ENCODE measurements at regions not wholly inside any gene's neighbourhood (a gene's known extent, or its start where the extent isn't known, plus 50 kb on each side); places are given as distances from the start of the nearest gene placed in this dataset.
"Not testable (repeated sequence)": the region's sequence is repeated elsewhere in the genome, so short reads cannot be mapped to it uniquely, and the experiment has no call there.

DNA sequence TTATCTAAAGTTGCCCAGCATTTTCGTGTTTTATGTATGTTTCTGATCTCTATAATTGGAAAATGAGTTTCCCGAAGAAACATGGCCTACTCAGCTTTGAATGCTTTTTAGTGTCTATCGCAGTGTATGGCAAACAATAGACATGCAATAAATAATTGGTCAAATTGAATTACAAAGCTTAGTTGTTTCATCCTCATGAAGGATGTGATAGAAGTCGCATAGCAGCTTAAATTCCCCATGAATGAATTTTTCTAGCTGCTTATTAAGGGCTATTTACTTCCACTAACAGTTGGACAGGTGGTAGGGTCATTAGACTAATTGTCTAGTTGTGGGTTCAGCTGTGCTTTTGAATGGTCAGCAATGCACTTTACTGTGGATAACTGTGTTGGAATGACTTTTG, 467.3 kb upstream of the MBL2 start:
- H3K36me3 Mint-ChIP-seq: no peaks in the 10 kb centered on the region
- no peak for DNase-seq
- no peak overlapping the region for H3K4me3 Mint-ChIP-seq
- no peak overlapping the region for H3K27ac Mint-ChIP-seq
- CTCF ChIA-PET: no interaction called here
- H3K27me3 Mint-ChIP-seq: no peaks in the 10 kb centered on the region
- no peaks in the 10 kb centered on the region for H3K4me1 Mint-ChIP-seq
- peaks cover 2% of the 10 kb centered on the region for H3K9me3 Mint-ChIP-seq

DNA sequence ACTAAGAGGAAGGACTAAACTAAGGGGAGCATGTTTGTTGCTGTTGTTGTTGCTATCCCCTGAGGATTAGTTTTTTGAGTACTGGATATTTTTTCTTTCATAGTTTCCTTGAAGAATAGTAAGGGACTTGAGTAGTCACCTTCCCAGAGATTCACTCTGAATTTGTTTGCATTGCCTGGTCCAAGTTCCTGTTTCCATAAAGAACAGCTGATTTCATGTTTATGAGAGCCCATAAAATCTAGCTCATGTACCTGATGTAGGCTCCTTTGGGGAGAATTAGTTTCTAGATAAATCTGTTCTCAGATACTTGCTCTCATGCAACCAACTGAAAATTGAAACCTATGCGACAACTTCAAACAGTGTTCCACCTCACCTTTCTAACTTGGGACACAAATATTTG, 464.4 kb upstream of the MBL2 start:
- Mint-ChIP-seq H3K4me3 (no peak overlapping the region), H3K36me3 (no peaks in the 10 kb centered on the region), H3K27ac (no peak overlapping the region), H3K9me3 (peaks cover 6% of the 10 kb centered on the region), H3K4me1 (no peaks in the 10 kb centered on the region), H3K27me3 (no peaks in the 10 kb centered on the region)
- no peak for DNase-seq
- CTCF ChIA-PET: no interaction called here

DNA sequence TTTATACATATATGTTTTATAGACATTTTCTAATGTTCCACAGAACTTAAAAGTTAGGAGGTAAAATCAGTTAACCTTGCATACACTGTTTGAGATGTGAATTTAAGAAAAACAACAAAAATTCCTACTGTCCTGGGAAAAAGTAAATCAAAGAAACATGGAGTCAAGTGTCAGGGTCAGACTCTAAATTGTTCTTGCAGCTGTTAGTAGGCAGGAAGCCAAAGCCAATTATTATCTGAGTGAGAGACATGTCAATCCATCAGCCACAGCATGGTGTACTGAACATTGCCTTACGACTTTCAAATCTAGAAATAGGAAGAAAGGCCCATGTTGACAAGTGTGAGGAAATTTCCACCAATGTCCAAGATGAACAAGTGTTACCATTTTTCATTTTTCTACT, 461.2 kb upstream of the MBL2 start:
- Mint-ChIP-seq H3K9me3 (peaks cover 6% of the 10 kb centered on the region), H3K27me3 (no peaks in the 10 kb centered on the region), H3K27ac (no peak overlapping the region), H3K4me1 (no peaks in the 10 kb centered on the region), H3K36me3 (no peaks in the 10 kb centered on the region), H3K4me3 (no peak overlapping the region)
- DNase-seq: no peak
- CTCF ChIA-PET: no interaction called here

DNA sequence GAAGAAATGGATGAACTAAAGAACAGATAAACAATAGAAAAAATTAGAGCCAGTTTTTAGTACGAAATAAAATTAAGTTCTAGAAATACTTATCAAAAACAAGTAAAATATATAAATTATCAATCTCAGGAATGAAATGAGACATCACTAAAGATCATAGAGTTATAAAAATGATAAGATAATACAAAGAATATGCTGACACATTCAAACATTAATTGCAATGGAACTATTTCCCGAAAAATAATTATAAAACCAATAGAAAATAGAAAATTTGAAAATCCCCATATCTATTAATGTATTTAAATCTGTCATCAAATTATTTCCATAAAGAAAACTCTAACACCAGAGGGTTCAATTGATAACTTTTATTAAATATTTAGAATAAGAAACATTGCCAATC, 458.1 kb upstream of the MBL2 start:
- Mint-ChIP-seq H3K4me3 (no peak overlapping the region), H3K4me1 (no peaks in the 10 kb centered on the region), H3K27ac (no peak overlapping the region), H3K27me3 (no peaks in the 10 kb centered on the region), H3K9me3 (peaks cover 6% of the 10 kb centered on the region), H3K36me3 (no peaks in the 10 kb centered on the region)
- no peak for DNase-seq
- CTCF ChIA-PET: no interaction called here

DNA sequence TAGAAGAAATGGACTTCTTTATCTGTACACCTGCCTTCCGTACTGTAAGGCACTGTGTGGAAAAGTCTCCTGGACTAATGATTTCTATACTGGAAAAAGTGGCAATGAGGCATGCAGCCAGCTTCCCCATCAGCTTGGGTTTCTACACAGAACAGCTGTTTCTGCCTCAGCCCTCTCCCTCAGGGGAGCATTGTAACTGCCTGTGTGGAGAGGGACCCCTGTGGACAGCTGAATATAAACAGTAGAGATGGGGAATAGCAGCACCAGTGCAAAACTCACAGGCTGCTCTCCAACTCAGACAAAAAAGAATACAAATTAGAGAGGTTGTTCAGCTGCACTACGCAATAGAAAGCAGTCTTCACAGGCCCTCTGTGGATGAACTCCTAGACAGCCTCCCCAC, 451.3 kb upstream of the MBL2 start:
- Mint-ChIP-seq H3K36me3 (no peaks in the 10 kb centered on the region), H3K4me3 (no peak overlapping the region), H3K27me3 (no peaks in the 10 kb centered on the region), H3K9me3 (peaks cover 3% of the 10 kb centered on the region), H3K27ac (no peak overlapping the region), H3K4me1 (no peaks in the 10 kb centered on the region)
- CTCF ChIA-PET: no interaction called here
- DNase-seq: no peak

DNA sequence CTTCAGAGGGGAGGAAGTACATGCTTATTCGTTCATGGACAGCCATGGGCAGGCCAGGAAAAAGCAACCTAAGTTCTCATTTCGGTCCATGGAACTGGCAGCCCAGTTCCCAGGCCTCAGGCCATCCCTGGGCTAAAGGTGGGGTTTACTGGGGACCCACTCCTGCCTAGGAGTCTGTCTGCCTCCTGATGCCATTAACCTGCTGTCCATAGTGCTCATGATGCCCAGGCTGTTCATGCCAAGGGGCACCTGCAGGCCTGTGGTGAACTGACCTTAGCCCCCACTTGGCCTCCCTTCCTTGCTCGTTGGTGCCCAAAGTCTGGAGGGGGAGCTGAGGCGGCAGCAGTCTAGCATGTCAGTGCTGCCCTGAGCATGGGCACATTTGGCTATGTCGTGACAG, 450.2 kb upstream of the MBL2 start:
- Mint-ChIP-seq H3K4me3 (no peak overlapping the region), H3K4me1 (no peaks in the 10 kb centered on the region), H3K27me3 (no peaks in the 10 kb centered on the region), H3K27ac (no peak overlapping the region), H3K9me3 (peaks cover 3% of the 10 kb centered on the region), H3K36me3 (no peaks in the 10 kb centered on the region)
- no peak for DNase-seq
- CTCF ChIA-PET: no interaction called here

DNA sequence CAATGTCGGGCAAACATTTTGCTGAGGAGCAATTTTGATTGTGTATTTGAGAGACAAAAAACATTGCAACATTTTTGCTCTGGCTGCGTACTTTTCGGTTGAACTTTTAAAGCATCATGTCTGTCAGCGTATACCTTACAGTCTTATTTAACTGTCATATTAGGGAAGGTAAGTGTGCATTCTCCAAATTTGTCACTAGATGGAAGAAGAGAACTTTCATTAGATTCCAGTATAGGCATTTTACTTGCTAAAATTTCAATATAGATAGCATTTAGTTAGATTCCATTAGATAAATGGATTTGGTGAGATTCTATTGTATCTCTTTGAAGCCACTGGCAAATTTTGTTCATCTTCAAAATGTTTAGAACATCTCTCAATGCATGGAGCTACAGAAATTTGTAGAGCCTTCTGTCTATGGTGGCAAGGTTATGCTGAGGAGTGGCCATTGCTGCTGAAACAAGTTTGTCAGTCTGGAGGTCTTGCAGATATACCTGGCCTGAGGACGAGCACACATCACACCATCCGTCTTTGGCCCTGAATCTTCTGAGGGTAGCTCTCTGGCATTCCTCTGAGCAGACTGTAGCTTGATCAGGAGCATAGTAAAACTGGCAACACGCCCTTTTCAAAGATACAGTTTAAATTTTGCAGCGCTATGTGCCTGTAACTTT, 437.5 kb upstream of the MBL2 start:
- no peaks in the 10 kb centered on the region for H3K4me1 Mint-ChIP-seq
- CTCF ChIA-PET: no interaction called here
- H3K9me3 Mint-ChIP-seq: peaks cover 6% of the 10 kb centered on the region
- no peak for DNase-seq
- no peak overlapping the region for H3K4me3 Mint-ChIP-seq
- H3K27me3 Mint-ChIP-seq: no peaks in the 10 kb centered on the region
- no peaks in the 10 kb centered on the region for H3K36me3 Mint-ChIP-seq
- H3K27ac Mint-ChIP-seq: no peak overlapping the region

DNA sequence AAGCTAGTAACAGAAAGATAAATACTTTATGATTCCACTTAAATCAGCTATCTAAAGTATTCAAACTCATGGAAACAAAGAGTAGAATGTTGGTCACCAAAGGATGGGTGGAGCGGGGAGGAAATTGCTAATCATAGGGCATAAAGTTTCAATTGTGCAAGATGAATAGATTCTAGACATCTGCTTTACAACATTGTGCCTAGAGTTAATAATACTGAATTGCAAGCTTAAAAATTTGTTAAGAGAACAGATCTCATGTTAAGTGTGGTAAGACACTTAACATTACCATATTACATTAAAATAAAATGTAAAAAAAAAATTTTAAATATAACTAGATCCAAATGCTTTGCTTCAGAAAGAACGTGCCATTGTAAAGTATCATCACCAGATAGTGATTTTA, 411.1 kb upstream of the MBL2 start:
- no peaks in the 10 kb centered on the region for H3K36me3 Mint-ChIP-seq
- no peaks in the 10 kb centered on the region for H3K4me1 Mint-ChIP-seq
- DNase-seq: no peak
- H3K27ac Mint-ChIP-seq: no peak overlapping the region
- H3K4me3 Mint-ChIP-seq: no peak overlapping the region
- peaks cover 19% of the 10 kb centered on the region for H3K9me3 Mint-ChIP-seq
- CTCF ChIA-PET: no interaction called here
- H3K27me3 Mint-ChIP-seq: no peaks in the 10 kb centered on the region

DNA sequence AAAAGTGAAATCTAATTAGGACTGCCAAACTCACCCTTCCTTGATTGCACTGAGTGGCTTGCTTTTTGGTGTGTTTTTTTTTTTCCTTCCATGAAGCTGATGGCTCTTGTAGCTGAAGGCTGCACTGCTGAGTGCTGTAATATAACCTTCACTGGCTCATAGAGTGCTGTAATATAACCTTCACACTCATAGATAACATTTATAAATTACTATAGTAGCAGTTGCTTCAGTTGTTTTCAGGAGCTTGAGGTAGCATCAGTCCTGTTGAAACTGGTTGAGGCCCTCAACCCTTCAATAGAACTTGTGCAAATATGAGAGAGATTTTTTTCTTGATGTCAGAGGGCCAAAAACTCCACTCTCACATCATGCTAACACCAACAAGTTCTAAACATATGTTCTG, 404.9 kb upstream of the MBL2 start:
- Mint-ChIP-seq H3K4me1 (no peaks in the 10 kb centered on the region), H3K4me3 (no peak overlapping the region), H3K27ac (no peak overlapping the region), H3K9me3 (peaks cover 7% of the 10 kb centered on the region), H3K36me3 (no peaks in the 10 kb centered on the region), H3K27me3 (no peaks in the 10 kb centered on the region)
- CTCF ChIA-PET: no interaction called here
- DNase-seq: no peak

DNA sequence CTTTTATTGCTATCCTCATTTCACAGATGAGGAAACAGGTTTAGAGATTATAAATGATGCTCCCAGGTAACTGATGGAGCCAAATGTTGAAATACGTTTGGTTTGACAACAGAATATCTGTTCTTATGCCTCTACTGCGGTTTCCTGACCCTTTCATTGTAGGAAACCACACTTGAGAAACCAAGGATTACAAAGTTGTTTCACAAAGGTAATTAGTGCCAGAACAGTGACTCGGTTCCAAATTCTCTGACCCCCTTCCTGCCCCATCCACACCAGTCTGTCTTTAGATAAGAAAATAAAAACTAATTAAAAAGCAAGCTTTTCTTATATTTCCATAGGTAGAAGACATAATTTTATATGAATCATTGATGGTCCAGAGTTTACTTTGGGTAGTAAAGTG, 393.7 kb upstream of the MBL2 start:
- Mint-ChIP-seq H3K27ac (no peak overlapping the region), H3K36me3 (no peaks in the 10 kb centered on the region)
- no peak for DNase-seq

DNA sequence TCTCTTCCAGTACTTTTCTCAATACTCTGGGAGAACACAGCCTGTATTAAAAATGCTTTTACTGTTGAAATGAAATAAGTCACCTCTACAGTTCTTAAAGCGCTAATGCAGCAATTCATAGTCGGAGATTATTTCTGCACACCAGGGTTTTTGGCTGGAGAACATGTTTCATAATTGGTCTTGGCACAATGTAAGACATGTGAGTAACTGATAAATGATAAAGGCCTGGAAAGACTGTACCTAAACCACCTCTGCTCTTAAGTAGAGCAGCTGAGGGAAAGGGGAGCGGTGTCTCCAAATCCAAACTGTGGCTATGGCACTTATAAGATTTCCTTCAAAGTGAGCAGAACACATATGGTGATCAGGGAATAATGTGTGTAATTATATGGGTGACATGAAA, 390.3 kb upstream of the MBL2 start:
- Mint-ChIP-seq H3K9me3 (peaks cover 9% of the 10 kb centered on the region), H3K36me3 (no peaks in the 10 kb centered on the region), H3K27ac (no peak overlapping the region), H3K4me1 (no peaks in the 10 kb centered on the region), H3K4me3 (no peak overlapping the region), H3K27me3 (no peaks in the 10 kb centered on the region)
- CTCF ChIA-PET: no interaction called here
- DNase-seq: no peak

More for the DNA sequence above, 393.7 kb upstream of the MBL2 start:
- CTCF ChIA-PET: no interaction called here
- Mint-ChIP-seq H3K9me3 (peaks cover 6% of the 10 kb centered on the region), H3K4me3 (no peak overlapping the region), H3K27me3 (no peaks in the 10 kb centered on the region), H3K4me1 (no peaks in the 10 kb centered on the region)

DNA sequence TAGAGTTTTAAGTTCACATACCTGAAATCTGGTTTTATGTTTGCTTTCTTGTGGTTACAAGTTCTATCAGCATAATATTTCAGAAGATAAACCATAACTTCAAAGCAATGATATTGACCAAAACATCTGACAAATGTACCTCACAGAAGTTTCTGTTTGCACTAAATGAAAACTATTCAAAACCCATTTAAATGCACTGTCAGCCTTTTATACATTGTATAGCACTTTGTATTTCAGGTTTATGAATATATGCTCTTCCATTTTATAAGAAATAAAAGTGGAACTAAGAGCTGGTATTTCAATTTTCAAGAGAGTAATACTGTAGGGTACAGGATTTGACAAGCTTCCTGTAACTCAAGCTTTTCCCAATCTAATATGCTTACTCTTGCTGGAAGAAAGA, 388.6 kb upstream of the MBL2 start:
- no peak overlapping the region for H3K4me3 Mint-ChIP-seq
- no peaks in the 10 kb centered on the region for H3K36me3 Mint-ChIP-seq
- no peak for DNase-seq
- H3K4me1 Mint-ChIP-seq: no peaks in the 10 kb centered on the region
- H3K9me3 Mint-ChIP-seq: peaks cover 9% of the 10 kb centered on the region
- CTCF ChIA-PET: no interaction called here
- no peaks in the 10 kb centered on the region for H3K27me3 Mint-ChIP-seq
- H3K27ac Mint-ChIP-seq: no peak overlapping the region

DNA sequence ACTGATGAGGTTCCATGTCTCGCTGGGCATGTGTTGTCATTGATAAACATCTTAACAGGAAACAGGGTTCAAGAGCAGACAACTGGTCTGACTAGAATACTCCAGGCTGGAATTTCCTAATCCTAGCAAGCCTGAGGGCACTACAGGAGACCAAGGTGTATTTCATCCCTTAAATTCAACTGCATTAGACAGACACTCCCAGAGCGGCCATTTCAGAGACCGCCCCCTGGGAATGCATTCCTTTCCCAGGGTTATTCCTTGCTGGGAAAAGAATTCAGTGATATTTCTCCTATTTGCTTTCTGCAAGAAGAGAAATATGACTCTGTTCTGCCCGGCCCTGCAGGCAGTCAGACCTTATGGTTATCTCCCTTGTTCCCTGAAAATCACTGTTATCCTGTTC, 383.1 kb upstream of the MBL2 start:
- CTCF ChIA-PET, DNase-seq, H3K27me3 Mint-ChIP-seq, H3K27ac Mint-ChIP-seq, H3K9me3 Mint-ChIP-seq, H3K4me3 Mint-ChIP-seq, H3K36me3 Mint-ChIP-seq, H3K4me1 Mint-ChIP-seq: not testable (repeated sequence)

DNA sequence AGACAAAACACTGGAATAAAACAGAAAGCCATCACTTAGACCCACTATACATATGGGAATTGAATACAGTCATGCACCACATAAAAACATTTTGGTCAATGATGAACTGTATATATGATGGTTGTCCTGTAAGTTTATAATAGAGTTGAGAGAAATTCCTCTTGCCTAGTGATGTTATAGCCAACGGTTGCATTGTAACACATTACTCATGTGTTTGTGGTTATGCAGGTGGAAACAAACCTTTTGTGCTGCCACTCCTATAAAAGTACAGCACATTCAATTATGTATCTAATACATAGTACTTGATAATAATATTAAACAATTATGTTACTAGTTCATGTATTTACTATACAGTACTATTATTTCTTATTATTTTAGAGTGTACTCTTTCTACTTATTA, 381.2 kb upstream of the MBL2 start:
- CTCF ChIA-PET: no interaction called here
- DNase-seq: no peak
- H3K36me3 Mint-ChIP-seq: no peaks in the 10 kb centered on the region
- peaks cover 6% of the 10 kb centered on the region for H3K9me3 Mint-ChIP-seq
- no peaks in the 10 kb centered on the region for H3K27me3 Mint-ChIP-seq
- H3K27ac Mint-ChIP-seq: no peak overlapping the region
- H3K4me1 Mint-ChIP-seq: no peaks in the 10 kb centered on the region
- no peak overlapping the region for H3K4me3 Mint-ChIP-seq

DNA sequence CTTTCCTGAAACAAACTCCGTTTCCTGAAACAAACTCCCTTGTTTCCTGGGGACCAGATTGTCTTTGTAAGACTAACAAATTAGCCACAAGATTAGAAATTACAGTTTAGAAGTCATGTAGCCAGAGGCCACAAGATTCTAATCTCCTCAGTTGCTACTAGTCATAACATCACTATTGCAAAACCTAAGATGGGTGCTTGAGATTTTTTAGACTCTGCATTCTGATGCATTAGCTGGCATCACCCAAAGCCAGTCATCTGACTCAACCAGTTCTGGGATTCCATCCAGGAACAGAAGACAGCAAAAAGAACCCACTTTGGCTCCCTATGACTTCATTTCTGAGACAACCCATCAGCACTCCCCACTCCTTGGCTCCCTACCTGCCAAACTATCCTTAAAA, 367.9 kb upstream of the MBL2 start:
- no peaks in the 10 kb centered on the region for H3K4me1 Mint-ChIP-seq
- H3K9me3 Mint-ChIP-seq: peaks cover 11% of the 10 kb centered on the region
- no peaks in the 10 kb centered on the region for H3K27me3 Mint-ChIP-seq
- CTCF ChIA-PET: no interaction called here
- H3K27ac Mint-ChIP-seq: no peak overlapping the region
- H3K36me3 Mint-ChIP-seq: no peaks in the 10 kb centered on the region
- DNase-seq: no peak
- H3K4me3 Mint-ChIP-seq: no peak overlapping the region

DNA sequence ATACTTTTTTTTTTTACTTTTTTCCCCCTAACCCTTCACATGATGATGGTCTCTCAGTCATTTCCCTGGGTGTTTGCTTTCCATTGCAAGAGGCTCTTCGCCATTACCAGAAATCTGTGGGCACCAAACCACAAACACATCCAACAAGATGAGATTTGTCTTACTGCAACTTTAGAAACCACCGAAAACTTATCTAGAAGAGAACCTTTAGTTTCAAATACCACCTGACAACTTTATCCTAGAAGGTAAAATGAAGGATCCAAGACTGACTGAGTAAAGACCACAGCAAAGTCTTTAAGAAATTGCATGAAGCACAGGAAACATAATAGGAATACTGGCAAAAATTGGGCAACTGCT, 363.3 kb upstream of the MBL2 start:
- peaks cover 8% of the 10 kb centered on the region for H3K9me3 Mint-ChIP-seq
- no peaks in the 10 kb centered on the region for H3K27me3 Mint-ChIP-seq
- DNase-seq: no peak
- CTCF ChIA-PET: no interaction called here
- H3K4me1 Mint-ChIP-seq: no peaks in the 10 kb centered on the region
- no peaks in the 10 kb centered on the region for H3K36me3 Mint-ChIP-seq
- no peak overlapping the region for H3K27ac Mint-ChIP-seq
- H3K4me3 Mint-ChIP-seq: no peak overlapping the region
